DND-41 (cell line): ENCODE measurements at regions not wholly inside any gene's neighbourhood (a gene's known extent, or its start where the extent isn't known, plus 50 kb on each side); places are given as distances from the start of the nearest gene placed in this dataset.

Experiments used
- ATAC-seq: fragments of 200-7000 bp; cut with Tn5 transposase; 3 replicates; pipeline ENCODE4 v1.9.1; 2021; ENCODE audit warnings: low read depth; ENCODE audit not compliant: insufficient read depth
- DNase-seq: peaks from one replicate; pipeline ENCODE4 v3.0.0-alpha.2; 2020
- H2AFZ ChIP-seq: 2 replicates; pipeline ENCODE4 v1.6.0; 2012; ENCODE audit warnings: low read depth, low read length
- H3K27ac ChIP-seq: 2 replicates; pipeline ENCODE4 v1.5.1; 2012; ENCODE audit warnings: low read length, inconsistent platforms
- H3K27me3 ChIP-seq: fragments of 200-600 bp; sonication (generic); 2 replicates; pipeline ENCODE4 v1.6.0; 2012; ENCODE audit warnings: low read length, mild to moderate bottlenecking, inconsistent platforms; ENCODE audit not compliant: insufficient read depth, poor library complexity
- H3K36me3 ChIP-seq: 2 replicates; pipeline ENCODE4 v1.5.1; 2012; ENCODE audit warnings: low read length, inconsistent platforms; ENCODE audit not compliant: insufficient read depth
- H3K4me1 ChIP-seq: 2 replicates; pipeline ENCODE4 v1.5.1; 2012; ENCODE audit warnings: mild to moderate bottlenecking, low read length; ENCODE audit not compliant: insufficient read depth
- H3K4me2 ChIP-seq: 2 replicates; pipeline ENCODE4 v1.6.0; 2012; ENCODE audit warnings: mild to moderate bottlenecking, moderate library complexity, low read length, inconsistent platforms; ENCODE audit not compliant: insufficient read depth
- H3K4me3 ChIP-seq, 2 experiments: fragments of 200-600 bp in 1 of 2; shearing (Covaris generic) in 1 of 2; 2 replicates each; pipeline ENCODE4 v1.5.1; 2012 to 2016; ENCODE audit warnings: inconsistent platforms in 2 of 2, low read length in 2 of 2, mild to moderate bottlenecking in 2 of 2, low read depth in 1 of 2, moderate library complexity in 1 of 2
- H3K79me2 ChIP-seq: 2 replicates; pipeline ENCODE4 v1.6.0; 2012; ENCODE audit warnings: low read length, inconsistent platforms; ENCODE audit not compliant: insufficient read depth
- H3K9ac ChIP-seq: 2 replicates; pipeline ENCODE4 v1.6.0; 2012; ENCODE audit warnings: low read depth, mild to moderate bottlenecking, inconsistent platforms, low read length, moderate library complexity
- H3K9me3 ChIP-seq: 2 replicates; pipeline ENCODE4 v1.5.1; 2012; ENCODE audit warnings: low read length, moderate library complexity, mild to moderate bottlenecking, inconsistent platforms; ENCODE audit not compliant: insufficient read depth, severe bottlenecking
- H4K20me1 ChIP-seq: 2 replicates; pipeline ENCODE4 v1.6.0; 2012; ENCODE audit warnings: low read length; ENCODE audit not compliant: insufficient read depth
- CTCF ChIP-seq: IDR thresholded peaks from 2 replicates; pipeline ENCODE4 v1.5.1; 2012; ENCODE audit warnings: borderline replicate concordance, low read length, moderate library complexity, mild to moderate bottlenecking; ENCODE audit not compliant: poor library complexity, severe bottlenecking; ENCODE audit errors: extremely low read depth
- EZH2 ChIP-seq: IDR thresholded peaks from 3 replicates; pipeline ENCODE4 v1.6.1; 2012; ENCODE audit warnings: borderline replicate concordance, low read depth, mild to moderate bottlenecking, moderate library complexity, low read length, inconsistent platforms; ENCODE audit not compliant: severe bottlenecking

GRCh38 chr10:58041901-58042300 is 225.8 kb downstream of the IPMK start:
- H4K20me1 ChIP-seq, result no peaks in the 10 kb centered on the region
- no peak overlapping the region for H2AFZ ChIP-seq
- no peaks in the 10 kb centered on the region for H3K79me2 ChIP-seq
- H3K4me1 ChIP-seq, result no peaks in the 10 kb centered on the region
- DNase-seq, result no peak
- H3K27me3 ChIP-seq, result no peaks in the 10 kb centered on the region
- TF ChIP-seq EZH2 (no peak), CTCF (no peak)
- H3K27ac ChIP-seq, result no peak overlapping the region
- no peak overlapping the region for H3K9ac ChIP-seq
- H3K36me3 ChIP-seq, result no peaks in the 10 kb centered on the region
- H3K4me3 ChIP-seq, result no peak overlapping the region
- no peak overlapping the region for H3K4me2 ChIP-seq
- H3K9me3 ChIP-seq, result no peaks in the 10 kb centered on the region
- ATAC-seq, result no peak

GRCh38 chr10:58030208-58030607 is 237.5 kb downstream of the IPMK start:
- Histone ChIP-seq H3K4me1 (no peaks in the 10 kb centered on the region), H3K9ac (no peak overlapping the region), H3K4me3 (no peak overlapping the region), H3K9me3 (no peaks in the 10 kb centered on the region), H2AFZ (no peak overlapping the region), H4K20me1 (no peaks in the 10 kb centered on the region), H3K27me3 (no peaks in the 10 kb centered on the region), H3K4me2 (no peak overlapping the region), H3K36me3 (no peaks in the 10 kb centered on the region), H3K27ac (no peak overlapping the region), H3K79me2 (no peaks in the 10 kb centered on the region)
- ATAC-seq (no peak), DNase-seq (no peak)
- TF ChIP-seq EZH2 (no peak), CTCF (no peak)

- H3K4me2 ChIP-seq, result no peak overlapping the region
- ATAC-seq (no peak), DNase-seq (no peak)
- no peaks in the 10 kb centered on the region for H3K9me3 ChIP-seq
- H3K79me2 ChIP-seq, result no peaks in the 10 kb centered on the region
- TF ChIP-seq CTCF, result no peak
- TF ChIP-seq EZH2, result no peak
- H3K4me3 ChIP-seq, result no peak overlapping the region
- no peaks in the 10 kb centered on the region for H4K20me1 ChIP-seq
- H3K4me1 ChIP-seq, result no peaks in the 10 kb centered on the region
- no peaks in the 10 kb centered on the region for H3K27me3 ChIP-seq
- no peaks in the 10 kb centered on the region for H3K36me3 ChIP-seq
- no peak overlapping the region for H3K27ac ChIP-seq
- H2AFZ ChIP-seq, result no peak overlapping the region
- no peak overlapping the region for H3K9ac ChIP-seq
Observed at GRCh38 chr10:58028597-58029366, 238.9 kb downstream of the IPMK start.
